DOHH2 (cell line): ENCODE measurements at regions not wholly inside any gene's neighbourhood (a gene's known extent, or its start where the extent isn't known, plus 50 kb on each side); places are given as distances from the start of the nearest gene placed in this dataset.

Source experiments
- EZH2phosphoT487 ChIP-seq: fragments of 200-600 bp; sonication (generic); IDR thresholded peaks from 2 replicates; pipeline ENCODE4 v1.6.1; 2017; ENCODE audit warnings: borderline replicate concordance, mild to moderate bottlenecking, antibody characterized with exemption, low read length, moderate library complexity, mixed read lengths
- TF ChIP-seq, protein P1 (sequence below): fragments of 200-600 bp; sonication (generic); IDR thresholded peaks from one replicate; pipeline ENCODE4 v1.5.1; 2014; ENCODE audit warnings: antibody characterized with exemption, mild to moderate bottlenecking, low read depth, low read length; ENCODE audit not compliant: poor library complexity, severe bottlenecking

- TF ChIP-seq, protein P1, sequence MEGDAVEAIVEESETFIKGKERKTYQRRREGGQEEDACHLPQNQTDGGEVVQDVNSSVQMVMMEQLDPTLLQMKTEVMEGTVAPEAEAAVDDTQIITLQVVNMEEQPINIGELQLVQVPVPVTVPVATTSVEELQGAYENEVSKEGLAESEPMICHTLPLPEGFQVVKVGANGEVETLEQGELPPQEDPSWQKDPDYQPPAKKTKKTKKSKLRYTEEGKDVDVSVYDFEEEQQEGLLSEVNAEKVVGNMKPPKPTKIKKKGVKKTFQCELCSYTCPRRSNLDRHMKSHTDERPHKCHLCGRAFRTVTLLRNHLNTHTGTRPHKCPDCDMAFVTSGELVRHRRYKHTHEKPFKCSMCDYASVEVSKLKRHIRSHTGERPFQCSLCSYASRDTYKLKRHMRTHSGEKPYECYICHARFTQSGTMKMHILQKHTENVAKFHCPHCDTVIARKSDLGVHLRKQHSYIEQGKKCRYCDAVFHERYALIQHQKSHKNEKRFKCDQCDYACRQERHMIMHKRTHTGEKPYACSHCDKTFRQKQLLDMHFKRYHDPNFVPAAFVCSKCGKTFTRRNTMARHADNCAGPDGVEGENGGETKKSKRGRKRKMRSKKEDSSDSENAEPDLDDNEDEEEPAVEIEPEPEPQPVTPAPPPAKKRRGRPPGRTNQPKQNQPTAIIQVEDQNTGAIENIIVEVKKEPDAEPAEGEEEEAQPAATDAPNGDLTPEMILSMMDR = no peak
- no peak for TF ChIP-seq EZH2phosphoT487
Measured at GRCh38 chr5:170166101-170166500, 60.4 kb downstream of the FOXI1 start.
